ENCODE measurements at regions not wholly inside any gene's neighbourhood (a gene's known extent, or its start where the extent isn't known, plus 50 kb on each side); places are given as distances from the start of the nearest gene placed in this dataset.

- TF ChIP-seq CTCF (IDR thresholded peaks at IDR 0.05; ENCODE audit: insufficient read depth, low read length, poor library complexity, severe bottlenecking) (no peak), EZH2phosphoT487 (conservative IDR thresholded peaks at IDR 0.05; ENCODE audit: low read length) (no peak)
Observed at GRCh38 chr12:89988188-89988915, 279.7 kb upstream of the ATP2B1 start.
